Activated CD8-positive, alpha-beta T cell treated with anti-CD3 and anti-CD28 coated beads, Interleukin-2, amount 10 ng/mL, durations not matched to agents 7 days and 5 days (primary cell): ENCODE measurements at regions not wholly inside any gene's neighbourhood (a gene's known extent, or its start where the extent isn't known, plus 50 kb on each side); places are given as distances from the start of the nearest gene placed in this dataset.

Experiments used
- ATAC-seq: fragments of 150-1000 bp; cut with Tn5 transposase; one replicate; pipeline ENCODE4 v1.10.0; 2021; ENCODE audit warnings: moderate library complexity
- CTCF ChIA-PET: fragments of 350-600 bp; sonication (Branson Sonifier 250); formaldehyde crosslinking; loops from one replicate; lab custom pipeline; 2021; ENCODE audit warnings: antibody characterized with exemption; lab: Charles Lee
- POLR2A ChIA-PET: fragments of 350-600 bp; sonication (Branson Sonifier 250); formaldehyde crosslinking; loops from one replicate; lab custom pipeline; 2021; ENCODE audit warnings: antibody characterized with exemption; lab: Charles Lee
- DNase-seq: peaks from one replicate; pipeline ENCODE4 v3.0.0-alpha.2; 2020
- H3K27ac Mint-ChIP-seq: one replicate; pipeline ENCODE4 v1.8.0; 2021; ENCODE audit warnings: mild to moderate bottlenecking, mixed read lengths
- H3K27me3 Mint-ChIP-seq: one replicate; pipeline ENCODE4 v1.8.0; 2021; ENCODE audit warnings: low read depth, mixed read lengths
- H3K36me3 Mint-ChIP-seq: one replicate; pipeline ENCODE4 v1.8.0; 2021; ENCODE audit warnings: low read depth, mixed read lengths
- H3K4me1 Mint-ChIP-seq: one replicate; pipeline ENCODE4 v1.8.0; 2021; ENCODE audit warnings: low read depth, mixed read lengths
- H3K4me3 Mint-ChIP-seq: one replicate; pipeline ENCODE4 v1.8.0; 2021; ENCODE audit warnings: mild to moderate bottlenecking, mixed read lengths
- H3K9me3 Mint-ChIP-seq: one replicate; pipeline ENCODE4 v1.8.0; 2022; ENCODE audit warnings: mixed read lengths; ENCODE audit not compliant: insufficient read depth

DNA sequence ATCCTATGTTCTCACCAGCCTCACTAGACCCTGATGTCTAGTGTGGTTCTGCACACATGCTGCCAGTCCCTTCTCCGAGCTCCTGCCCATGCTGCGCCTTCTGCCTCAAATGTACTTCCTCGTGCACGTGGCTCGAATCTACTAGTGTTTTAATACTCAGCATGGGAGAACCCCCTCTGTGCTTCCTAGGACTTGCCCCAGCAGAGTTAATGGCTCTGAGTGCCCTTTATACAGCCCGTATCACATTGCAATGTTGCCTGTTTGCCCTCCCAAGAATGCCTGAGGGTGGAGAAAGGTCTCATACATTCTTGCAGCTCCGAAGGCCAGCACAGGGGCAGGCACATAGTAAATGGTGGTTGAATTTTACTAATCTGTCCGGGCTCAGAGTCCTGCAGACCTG, 190.8 kb upstream of the NLRP1 start:
- no peak for DNase-seq
- ChIA-PET CTCF (no interaction called here), POLR2A (no interaction called here)
- Mint-ChIP-seq H3K27me3 (peaks cover 14% of the 10 kb centered on the region), H3K4me3 (no peak overlapping the region), H3K9me3 (no peaks in the 10 kb centered on the region), H3K36me3 (no peaks in the 10 kb centered on the region), H3K4me1 (peaks cover 6% of the 10 kb centered on the region), H3K27ac (no peak overlapping the region)
- ATAC-seq, result no peak

DNA sequence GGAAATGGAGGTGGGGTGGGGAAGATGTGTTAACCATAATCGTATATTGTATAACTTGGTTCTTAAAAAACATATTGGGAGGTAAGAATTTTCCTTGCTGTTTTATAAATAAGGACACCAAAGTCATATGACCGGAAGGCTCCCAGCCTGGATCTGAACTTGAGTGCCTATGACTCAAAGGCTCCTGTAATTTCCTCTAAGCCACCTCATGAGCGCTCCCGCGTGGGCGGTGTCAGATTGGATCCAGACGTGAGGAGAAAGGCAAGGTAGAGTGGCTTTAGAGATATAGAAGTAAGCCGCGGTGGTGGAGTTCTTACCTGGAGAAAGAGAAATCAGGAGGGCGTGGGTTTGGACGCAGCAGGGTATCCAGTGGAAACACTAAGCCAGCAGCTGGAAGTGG, 196.2 kb upstream of the NLRP1 start:
- Mint-ChIP-seq H3K27me3 (peaks cover 8% of the 10 kb centered on the region), H3K4me3 (no peak overlapping the region), H3K4me1 (peaks cover 6% of the 10 kb centered on the region), H3K27ac (no peak overlapping the region), H3K9me3 (no peaks in the 10 kb centered on the region), H3K36me3 (no peaks in the 10 kb centered on the region)
- ATAC-seq, result no peak
- ChIA-PET POLR2A (no interaction called here), CTCF (no interaction called here)
- DNase-seq, result no peak

DNA sequence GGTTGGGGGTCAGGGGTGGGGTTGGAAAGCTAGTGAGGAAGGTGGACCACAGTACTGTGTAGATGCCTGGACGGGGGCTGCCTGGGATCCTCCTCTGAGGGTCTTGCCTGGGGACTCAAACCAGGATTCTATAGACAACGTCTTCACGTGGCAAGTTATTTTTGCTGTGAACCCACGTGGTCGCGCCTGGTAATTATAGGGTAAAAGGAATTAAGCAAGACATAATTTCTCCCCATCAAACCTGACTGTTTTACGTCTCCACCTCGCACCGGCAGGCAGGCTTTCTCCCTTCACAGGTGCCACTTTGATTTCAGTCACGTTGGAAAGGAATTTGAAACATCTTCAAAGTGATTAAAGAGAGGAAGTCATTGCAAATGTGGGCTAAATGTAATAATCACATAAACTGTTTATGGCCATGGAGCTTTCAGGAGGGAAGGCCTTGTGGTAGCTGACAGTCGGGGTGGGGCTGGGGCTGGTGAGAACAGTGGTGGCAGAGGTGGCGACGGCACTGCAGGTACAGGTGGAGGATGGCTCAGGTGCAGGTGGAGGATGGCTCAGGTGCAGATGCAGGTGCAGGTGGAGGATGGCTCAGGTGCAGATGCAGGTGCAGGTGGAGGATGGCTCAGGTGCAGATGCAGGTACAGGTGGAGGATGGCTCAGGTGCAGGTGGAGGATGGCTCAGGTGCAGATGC, 197.1 kb upstream of the NLRP1 start:
- ChIA-PET POLR2A (no interaction called here), CTCF (no interaction called here)
- ATAC-seq, result no peak
- Mint-ChIP-seq H3K27me3 (peaks cover 8% of the 10 kb centered on the region), H3K36me3 (no peaks in the 10 kb centered on the region), H3K9me3 (no peaks in the 10 kb centered on the region), H3K4me1 (peaks cover under 1% of the 10 kb centered on the region), H3K27ac (no peak overlapping the region), H3K4me3 (no peak overlapping the region)
- no peak for DNase-seq

GRCh38 chr17:5783269-5783668, 199.0 kb upstream of the NLRP1 start:
- ATAC-seq (no peak), DNase-seq (no peak)
- H3K36me3 Mint-ChIP-seq, result no peaks in the 10 kb centered on the region
- H3K4me3 Mint-ChIP-seq, result no peak overlapping the region
- CTCF ChIA-PET, result no interaction called here
- H3K9me3 Mint-ChIP-seq, result no peaks in the 10 kb centered on the region
- H3K4me1 Mint-ChIP-seq, result no peaks in the 10 kb centered on the region
- POLR2A ChIA-PET, result no interaction called here
- peaks cover 10% of the 10 kb centered on the region for H3K27me3 Mint-ChIP-seq
- no peak overlapping the region for H3K27ac Mint-ChIP-seq

- CTCF ChIA-PET, result no interaction called here
- Mint-ChIP-seq H3K36me3 (no peaks in the 10 kb centered on the region), H3K4me1 (no peaks in the 10 kb centered on the region), H3K4me3 (no peak overlapping the region), H3K9me3 (no peaks in the 10 kb centered on the region), H3K27ac (no peak overlapping the region), H3K27me3 (peaks cover 10% of the 10 kb centered on the region)
- no peak for ATAC-seq
- POLR2A ChIA-PET, result no interaction called here
- DNase-seq, result no peak
Measured at GRCh38 chr17:5783851-5784250, 199.5 kb upstream of the NLRP1 start.

GRCh38 chr17:5784791-5785190, 200.5 kb upstream of the NLRP1 start:
- CTCF ChIA-PET, result no interaction called here
- POLR2A ChIA-PET, result no interaction called here
- no peak for ATAC-seq
- H3K27ac Mint-ChIP-seq, result no peak overlapping the region
- no peaks in the 10 kb centered on the region for H3K4me1 Mint-ChIP-seq
- no peaks in the 10 kb centered on the region for H3K36me3 Mint-ChIP-seq
- no peak for DNase-seq
- peaks cover 8% of the 10 kb centered on the region for H3K27me3 Mint-ChIP-seq
- H3K9me3 Mint-ChIP-seq, result no peaks in the 10 kb centered on the region
- H3K4me3 Mint-ChIP-seq, result no peak overlapping the region

- POLR2A ChIA-PET, result no interaction called here
- H3K27ac Mint-ChIP-seq, result no peak overlapping the region
- CTCF ChIA-PET, result no interaction called here
- H3K36me3 Mint-ChIP-seq, result no peaks in the 10 kb centered on the region
- peaks cover 8% of the 10 kb centered on the region for H3K27me3 Mint-ChIP-seq
- no peaks in the 10 kb centered on the region for H3K9me3 Mint-ChIP-seq
- DNase-seq (no peak), ATAC-seq (no peak)
- no peaks in the 10 kb centered on the region for H3K4me1 Mint-ChIP-seq
- no peak overlapping the region for H3K4me3 Mint-ChIP-seq
Measured at GRCh38 chr17:5785338-5785737, 201.0 kb upstream of the NLRP1 start.

- ATAC-seq, result no peak
- H3K27me3 Mint-ChIP-seq, result peaks cover 8% of the 10 kb centered on the region
- ChIA-PET POLR2A (no interaction called here), CTCF (no interaction called here)
- no peak for DNase-seq
- no peaks in the 10 kb centered on the region for H3K36me3 Mint-ChIP-seq
- H3K4me1 Mint-ChIP-seq, result no peaks in the 10 kb centered on the region
- H3K27ac Mint-ChIP-seq, result no peak overlapping the region
- no peak overlapping the region for H3K4me3 Mint-ChIP-seq
- H3K9me3 Mint-ChIP-seq, result no peaks in the 10 kb centered on the region
Measured at GRCh38 chr17:5785867-5786509, 201.7 kb upstream of the NLRP1 start.

DNA sequence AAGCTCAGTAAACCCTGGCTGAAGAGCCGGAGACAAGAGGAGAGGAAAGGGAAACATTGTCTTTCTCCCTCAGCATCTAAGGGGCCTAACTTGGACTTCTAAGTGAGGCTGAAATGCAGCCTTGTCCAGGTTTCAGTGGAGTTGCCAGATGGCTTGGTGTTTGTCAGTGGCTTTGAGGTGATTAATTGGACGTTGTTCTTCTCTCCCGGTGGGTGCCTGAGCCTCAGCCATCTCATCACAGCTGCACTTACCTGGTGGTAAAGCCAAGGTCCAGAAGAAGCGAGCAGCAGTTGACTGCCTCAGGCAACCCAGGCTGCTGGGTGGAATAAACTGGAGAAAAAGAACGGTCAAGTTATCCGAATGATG, 202.2 kb upstream of the NLRP1 start:
- DNase-seq, result no peak
- H3K27me3 Mint-ChIP-seq, result peaks cover 8% of the 10 kb centered on the region
- no peaks in the 10 kb centered on the region for H3K9me3 Mint-ChIP-seq
- ChIA-PET POLR2A (no interaction called here), CTCF (no interaction called here)
- no peaks in the 10 kb centered on the region for H3K4me1 Mint-ChIP-seq
- no peaks in the 10 kb centered on the region for H3K36me3 Mint-ChIP-seq
- no peak overlapping the region for H3K27ac Mint-ChIP-seq
- ATAC-seq, result no peak
- H3K4me3 Mint-ChIP-seq, result no peak overlapping the region

DNA sequence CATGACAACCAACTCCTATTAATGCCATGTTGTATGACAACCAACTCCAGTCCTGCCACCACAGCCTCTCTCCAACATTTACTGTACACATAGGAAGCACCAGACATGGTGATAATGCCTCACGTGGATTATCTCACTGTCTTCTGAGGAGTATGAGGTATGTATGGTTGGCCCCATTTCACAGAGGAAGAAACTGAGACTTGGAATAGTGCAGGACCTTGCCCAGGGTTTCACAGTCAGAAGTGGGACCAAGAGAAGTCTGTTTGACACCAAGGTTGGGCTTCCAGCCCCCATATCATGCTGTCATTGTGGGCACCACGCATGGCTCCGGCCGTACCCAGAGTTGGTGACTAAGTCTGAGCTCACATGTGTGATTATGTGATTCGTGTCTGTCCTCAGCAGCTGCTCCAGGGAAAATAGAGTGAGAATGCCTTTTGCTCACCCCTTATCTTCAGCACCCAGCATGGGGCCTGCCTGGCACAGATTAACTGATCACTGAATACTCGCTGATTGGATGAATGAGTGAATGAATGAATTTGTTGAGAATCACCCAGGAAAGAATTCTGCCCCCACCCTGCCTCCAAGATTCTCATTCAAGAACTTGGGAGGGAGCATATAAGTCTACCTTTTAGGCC, 204.1 kb upstream of the NLRP1 start:
- H3K36me3 Mint-ChIP-seq, result no peaks in the 10 kb centered on the region
- ATAC-seq (no peak), DNase-seq (no peak)
- H3K4me3 Mint-ChIP-seq, result no peak overlapping the region
- CTCF ChIA-PET, result no interaction called here
- H3K27ac Mint-ChIP-seq, result no peak overlapping the region
- POLR2A ChIA-PET, result no interaction called here
- H3K4me1 Mint-ChIP-seq, result no peaks in the 10 kb centered on the region
- H3K27me3 Mint-ChIP-seq, result peaks cover 8% of the 10 kb centered on the region
- peaks cover 7% of the 10 kb centered on the region for H3K9me3 Mint-ChIP-seq

GRCh38 chr17:5789528-5789927, 205.2 kb upstream of the NLRP1 start:
- no peak overlapping the region for H3K4me3 Mint-ChIP-seq
- peaks cover 8% of the 10 kb centered on the region for H3K27me3 Mint-ChIP-seq
- DNase-seq (no peak), ATAC-seq (no peak)
- H3K9me3 Mint-ChIP-seq, result peaks cover 7% of the 10 kb centered on the region
- ChIA-PET CTCF (no interaction called here), POLR2A (no interaction called here)
- no peaks in the 10 kb centered on the region for H3K36me3 Mint-ChIP-seq
- no peaks in the 10 kb centered on the region for H3K4me1 Mint-ChIP-seq
- H3K27ac Mint-ChIP-seq, result no peak overlapping the region

GRCh38 chr17:5793157-5793556, 208.8 kb upstream of the NLRP1 start:
- Mint-ChIP-seq H3K4me3 (no peak overlapping the region), H3K4me1 (no peaks in the 10 kb centered on the region), H3K27ac (no peak overlapping the region), H3K9me3 (peaks cover 7% of the 10 kb centered on the region), H3K36me3 (no peaks in the 10 kb centered on the region), H3K27me3 (peaks cover 9% of the 10 kb centered on the region)
- CTCF ChIA-PET, result no interaction called here
- ATAC-seq (no peak), DNase-seq (no peak)
- POLR2A ChIA-PET, result no interaction called here
